Coronary artery (tissue), 2 donors: ENCODE measurements at regions not wholly inside any gene's neighbourhood (a gene's known extent, or its start where the extent isn't known, plus 50 kb on each side); places are given as distances from the start of the nearest gene placed in this dataset.

Experiments used
- DNase-seq: peaks from one replicate; pipeline ENCODE4 v3.0.0-alpha.2; 2017; ENCODE audit warnings: low spot score
- H3K27ac ChIP-seq, 2 donors: fragments of 200-600 bp; sonication (generic); one replicate each; pipeline ENCODE4 v1.5.1; 2016 to 2019
- H3K4me3 ChIP-seq: fragments of 200-600 bp; sonication (generic); 2 replicates; pipeline ENCODE4 v1.5.1; 2016; ENCODE audit warnings: mild to moderate bottlenecking, moderate library complexity
- CTCF ChIP-seq: fragments of 200-600 bp; sonication (generic); IDR thresholded peaks from one replicate; pipeline ENCODE4 v1.5.1; 2019; ENCODE audit warnings: antibody characterized with exemption

GRCh38 chr1:190579552-190580193 lies 102.0 kb upstream of the BRINP3 start:
- DNase-seq: no peak
- no peak for TF ChIP-seq CTCF
- Histone ChIP-seq H3K27ac (no peak overlapping the region), H3K4me3 (no peak overlapping the region)

GRCh38 chr1:190583862-190584261 lies 106.2 kb upstream of the BRINP3 start:
- no peak for TF ChIP-seq CTCF
- DNase-seq: no peak
- no peak overlapping the region for H3K27ac ChIP-seq
- H3K4me3 ChIP-seq: no peak overlapping the region

GRCh38 chr1:190588424-190588823 lies 110.8 kb upstream of the BRINP3 start:
- Histone ChIP-seq H3K27ac (no peak overlapping the region), H3K4me3 (no peak overlapping the region)
- no peak for DNase-seq
- no peak for TF ChIP-seq CTCF

GRCh38 chr1:190595438-190595837 lies 117.8 kb upstream of the BRINP3 start:
- Histone ChIP-seq H3K27ac (no peak overlapping the region), H3K4me3 (no peak overlapping the region)
- TF ChIP-seq CTCF: no peak
- no peak for DNase-seq

- TF ChIP-seq CTCF: no peak
- DNase-seq: no peak
- Histone ChIP-seq H3K27ac (no peak overlapping the region), H3K4me3 (no peak overlapping the region)
Observed at GRCh38 chr1:190597294-190597693, 119.6 kb upstream of the BRINP3 start.

GRCh38 chr1:190599670-190600069 lies 122.0 kb upstream of the BRINP3 start:
- no peak for TF ChIP-seq CTCF
- Histone ChIP-seq H3K4me3 (no peak overlapping the region), H3K27ac (no peak overlapping the region)
- no peak for DNase-seq

GRCh38 chr1:190602325-190602724 lies 124.7 kb upstream of the BRINP3 start:
- DNase-seq: no peak
- Histone ChIP-seq H3K27ac (no peak overlapping the region), H3K4me3 (no peak overlapping the region)
- TF ChIP-seq CTCF: no peak
